ENCODE measurements at regions not wholly inside any gene's neighbourhood (a gene's known extent, or its start where the extent isn't known, plus 50 kb on each side); places are given as distances from the start of the nearest gene placed in this dataset.

DNA sequence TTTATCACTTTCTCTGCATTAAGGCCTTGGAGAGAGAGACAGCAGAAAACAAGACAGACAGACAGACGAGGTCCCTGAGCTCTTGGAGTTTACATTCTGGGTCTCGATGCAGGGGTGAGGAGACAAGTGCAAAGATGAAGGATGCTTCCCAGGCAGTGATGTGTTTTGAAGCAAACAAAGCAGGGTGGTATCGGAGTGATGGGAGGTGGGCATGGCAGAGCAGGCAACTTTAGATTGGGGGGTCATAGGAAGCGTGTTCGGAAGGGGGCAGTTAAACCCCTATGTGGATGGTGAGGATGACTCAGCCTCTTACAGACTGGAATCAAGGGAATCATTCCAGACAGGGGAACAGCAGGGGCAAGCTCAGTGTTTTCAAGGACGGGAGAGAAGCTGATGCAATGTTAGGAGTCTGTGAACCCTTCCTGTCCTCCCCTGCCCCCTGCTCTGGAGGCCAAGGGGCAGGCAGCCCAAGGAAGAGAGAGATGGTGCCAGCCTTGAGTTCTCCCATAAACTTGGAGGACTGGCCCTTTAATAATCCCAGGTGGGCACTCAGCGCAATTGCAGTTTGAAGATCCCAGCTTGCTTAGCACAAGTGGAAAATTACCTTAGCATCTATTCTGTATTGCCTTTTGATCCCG is 180.2 kb downstream of the CHST1 start:
- Histone ChIP-seq H3K27me3 (ENCODE audit: control insufficient read depth, insufficient read depth, low read length) (no peaks in the 10 kb centered on the region), H3K4me1 (ENCODE audit: control insufficient read depth, insufficient read depth, low read length) (peaks cover 3% of the 10 kb centered on the region), H3K4me3 (ENCODE audit: low read depth, low read length) (no peak overlapping the region), H3K27ac (ENCODE audit: low read depth, low read length) (no peak overlapping the region), H3K9me3 (ENCODE audit: control insufficient read depth, insufficient read depth, low read length) (no peaks in the 10 kb centered on the region), H3K36me3 (ENCODE audit: control insufficient read depth, insufficient read depth, low read length) (no peaks in the 10 kb centered on the region)
- no peak for DNase-seq (ENCODE audit: low read depth in 4 of 6, low spot score in 6 of 6)
- 76% methylated on average over 7 of the region's 8 CpGs for WGBS (ENCODE audit: insufficient coverage)

- DNase-seq (ENCODE audit: low read depth in 4 of 6, low spot score in 6 of 6): peak in 1 of 6 donors; percentile 36
- 59% methylated on average over 10 of the region's 11 CpGs for WGBS (ENCODE audit: insufficient coverage)
- Histone ChIP-seq H3K36me3 (ENCODE audit: control insufficient read depth, insufficient read depth, low read length) (no peaks in the 10 kb centered on the region), H3K4me3 (ENCODE audit: low read depth, low read length) (no peak overlapping the region), H3K9me3 (ENCODE audit: control insufficient read depth, insufficient read depth, low read length) (no peaks in the 10 kb centered on the region), H3K27ac (ENCODE audit: low read depth, low read length) (no peak overlapping the region), H3K4me1 (ENCODE audit: control insufficient read depth, insufficient read depth, low read length) (peaks cover 3% of the 10 kb centered on the region), H3K27me3 (ENCODE audit: control insufficient read depth, insufficient read depth, low read length) (no peaks in the 10 kb centered on the region)
Observed at GRCh38 chr11:45484326-45484883, 181.0 kb downstream of the CHST1 start.

DNA sequence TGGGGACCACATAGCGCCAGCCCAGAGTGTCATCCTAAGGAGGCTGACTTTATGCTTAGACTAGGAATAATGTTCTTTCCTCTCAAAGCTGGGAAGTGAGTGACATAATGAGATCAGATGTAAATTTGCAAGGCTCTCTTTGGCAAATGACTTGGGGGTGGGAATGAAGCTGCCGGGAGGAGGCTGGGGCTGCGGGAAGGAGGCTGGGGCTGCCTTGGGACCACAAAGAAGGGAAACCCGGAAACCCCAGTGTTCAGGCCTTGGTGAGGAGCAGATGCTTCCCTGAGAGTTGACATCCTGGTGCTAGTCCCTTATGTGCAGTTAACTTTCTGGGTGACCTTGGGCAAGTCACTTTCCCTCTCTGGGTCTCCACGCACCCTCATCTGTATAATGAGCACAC is 182.0 kb downstream of the CHST1 start:
- DNase-seq (ENCODE audit: low read depth in 4 of 6, low spot score in 6 of 6): no peak
- Histone ChIP-seq H3K9me3 (ENCODE audit: control insufficient read depth, insufficient read depth, low read length) (no peaks in the 10 kb centered on the region), H3K4me3 (ENCODE audit: low read depth, low read length) (no peak overlapping the region), H3K27ac (ENCODE audit: low read depth, low read length) (no peak overlapping the region), H3K4me1 (ENCODE audit: control insufficient read depth, insufficient read depth, low read length) (peaks cover 3% of the 10 kb centered on the region), H3K27me3 (ENCODE audit: control insufficient read depth, insufficient read depth, low read length) (no peaks in the 10 kb centered on the region), H3K36me3 (ENCODE audit: control insufficient read depth, insufficient read depth, low read length) (no peaks in the 10 kb centered on the region)
- 97% methylated on average over 5 of the region's 5 CpGs for WGBS (ENCODE audit: insufficient coverage)

GRCh38 chr11:45482331-45482730 is 183.1 kb downstream of the CHST1 start:
- DNase-seq (ENCODE audit: low read depth in 4 of 6, low spot score in 6 of 6): no peak
- H3K9me3 ChIP-seq (ENCODE audit: control insufficient read depth, insufficient read depth, low read length): no peaks in the 10 kb centered on the region
- peaks cover 3% of the 10 kb centered on the region for H3K4me1 ChIP-seq (ENCODE audit: control insufficient read depth, insufficient read depth, low read length)
- H3K27ac ChIP-seq (ENCODE audit: low read depth, low read length): no peak overlapping the region
- no peaks in the 10 kb centered on the region for H3K27me3 ChIP-seq (ENCODE audit: control insufficient read depth, insufficient read depth, low read length)
- WGBS (ENCODE audit: insufficient coverage): 85% methylated on average over 7 of the region's 7 CpGs
- H3K4me3 ChIP-seq (ENCODE audit: low read depth, low read length): no peak overlapping the region
- no peaks in the 10 kb centered on the region for H3K36me3 ChIP-seq (ENCODE audit: control insufficient read depth, insufficient read depth, low read length)

DNA sequence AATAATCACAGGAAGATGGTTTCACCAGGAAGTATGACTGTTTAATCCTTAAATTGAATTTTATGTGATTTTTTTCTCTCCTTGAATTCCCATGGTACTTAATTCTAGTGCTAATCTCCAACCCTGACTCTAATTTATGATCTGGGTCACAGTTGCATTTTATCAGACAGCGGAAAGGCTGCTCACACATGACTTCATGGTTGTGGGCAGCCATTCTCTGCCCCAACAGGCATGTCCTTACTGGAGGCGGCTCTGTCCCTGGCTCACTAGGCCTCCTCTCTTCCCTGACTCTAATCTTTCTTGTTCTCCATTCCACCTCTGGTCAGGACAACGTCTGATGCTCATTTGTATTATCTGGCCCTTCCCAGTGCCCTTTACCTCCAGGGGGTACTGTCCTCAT is 184.4 kb downstream of the CHST1 start:
- Histone ChIP-seq H3K27ac (ENCODE audit: low read depth, low read length) (no peak overlapping the region), H3K4me1 (ENCODE audit: control insufficient read depth, insufficient read depth, low read length) (peaks cover 3% of the 10 kb centered on the region), H3K27me3 (ENCODE audit: control insufficient read depth, insufficient read depth, low read length) (no peaks in the 10 kb centered on the region), H3K9me3 (ENCODE audit: control insufficient read depth, insufficient read depth, low read length) (no peaks in the 10 kb centered on the region), H3K36me3 (ENCODE audit: control insufficient read depth, insufficient read depth, low read length) (no peaks in the 10 kb centered on the region), H3K4me3 (ENCODE audit: low read depth, low read length) (no peak overlapping the region)
- DNase-seq (ENCODE audit: low read depth in 4 of 6, low spot score in 6 of 6): no peak
- WGBS (ENCODE audit: insufficient coverage): 80% methylated on average over 2 of the region's 3 CpGs

DNA sequence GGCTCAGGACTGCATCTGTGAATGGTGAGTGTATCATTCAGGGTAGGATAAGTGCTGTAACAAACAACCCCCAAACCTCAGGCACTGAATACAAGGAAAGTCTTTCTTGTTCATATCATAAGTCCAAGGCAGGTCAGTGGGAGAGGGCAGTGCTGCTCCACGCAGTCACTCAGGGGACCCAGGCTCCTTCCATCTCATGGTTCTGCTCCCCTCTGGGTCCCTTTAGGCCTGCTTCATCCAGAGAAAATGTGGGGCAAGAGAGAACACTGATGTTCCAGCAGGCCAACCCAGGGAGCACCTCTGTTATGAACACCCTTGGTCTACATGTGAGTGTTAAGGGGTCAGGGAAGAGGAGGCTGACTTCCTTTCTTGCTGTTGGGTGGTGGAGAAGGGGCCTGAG is 187.8 kb downstream of the CHST1 start:
- Histone ChIP-seq H3K4me1 (ENCODE audit: control insufficient read depth, insufficient read depth, low read length) (peaks cover 15% of the 10 kb centered on the region), H3K27ac (ENCODE audit: low read depth, low read length) (no peak overlapping the region), H3K4me3 (ENCODE audit: low read depth, low read length) (no peak overlapping the region), H3K9me3 (ENCODE audit: control insufficient read depth, insufficient read depth, low read length) (no peaks in the 10 kb centered on the region), H3K36me3 (ENCODE audit: control insufficient read depth, insufficient read depth, low read length) (no peaks in the 10 kb centered on the region), H3K27me3 (ENCODE audit: control insufficient read depth, insufficient read depth, low read length) (no peaks in the 10 kb centered on the region)
- no peak for DNase-seq (ENCODE audit: low read depth in 4 of 6, low spot score in 6 of 6)
- 100% methylated on average over 1 of the region's 1 CpG for WGBS (ENCODE audit: insufficient coverage)

DNA sequence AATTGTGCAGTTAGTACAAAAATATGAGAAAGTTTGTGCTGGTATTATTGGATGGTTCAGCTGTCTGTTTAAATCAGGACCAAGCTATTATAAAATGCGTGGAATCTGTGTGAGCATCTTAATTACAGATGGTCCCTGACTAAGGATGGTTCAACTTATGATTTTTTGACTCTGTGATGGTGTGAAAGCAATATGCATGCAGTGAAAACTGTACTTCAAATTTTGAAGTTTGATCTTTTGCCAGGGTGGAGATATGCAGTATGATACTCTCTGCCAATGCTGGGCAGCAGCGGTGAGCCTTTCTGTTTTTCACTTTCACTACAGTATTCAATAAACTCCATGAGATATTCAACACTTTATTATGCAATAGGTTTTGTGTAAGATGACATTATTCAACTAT is 189.3 kb downstream of the CHST1 start:
- Histone ChIP-seq H3K27ac (ENCODE audit: low read depth, low read length) (no peak overlapping the region), H3K36me3 (ENCODE audit: control insufficient read depth, insufficient read depth, low read length) (no peaks in the 10 kb centered on the region), H3K9me3 (ENCODE audit: control insufficient read depth, insufficient read depth, low read length) (no peaks in the 10 kb centered on the region), H3K4me1 (ENCODE audit: control insufficient read depth, insufficient read depth, low read length) (peaks cover 15% of the 10 kb centered on the region), H3K4me3 (ENCODE audit: low read depth, low read length) (no peak overlapping the region), H3K27me3 (ENCODE audit: control insufficient read depth, insufficient read depth, low read length) (no peaks in the 10 kb centered on the region)
- peak in 1 of 6 donors; percentile 61 for DNase-seq (ENCODE audit: low read depth in 4 of 6, low spot score in 6 of 6)
- 69% methylated on average over 1 of the region's 2 CpGs for WGBS (ENCODE audit: insufficient coverage)

DNA sequence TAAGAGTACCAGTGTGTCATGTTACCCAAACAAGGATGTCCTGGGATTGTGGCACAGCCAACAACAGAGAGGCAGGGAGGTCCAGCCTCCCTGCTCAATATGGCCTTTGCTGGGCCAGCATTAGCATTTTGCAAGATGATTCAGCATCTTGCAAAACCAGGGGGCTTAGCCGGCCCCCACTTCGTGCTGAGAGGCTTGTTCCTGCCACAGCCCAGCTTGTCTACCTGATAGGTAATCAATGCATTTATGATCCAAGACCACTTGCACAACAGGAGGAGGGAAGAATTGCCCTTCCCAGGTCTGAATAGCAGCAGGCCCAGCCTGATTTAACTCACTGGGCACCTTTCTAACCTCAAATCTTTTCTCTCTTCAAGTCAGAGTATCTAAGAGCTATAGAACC is 189.0 kb upstream of the SYT13 start:
- DNase-seq (ENCODE audit: low read depth in 4 of 6, low spot score in 6 of 6): no peak
- Histone ChIP-seq H3K4me1 (ENCODE audit: control insufficient read depth, insufficient read depth, low read length) (peaks cover 21% of the 10 kb centered on the region), H3K27ac (ENCODE audit: low read depth, low read length) (no peak overlapping the region), H3K9me3 (ENCODE audit: control insufficient read depth, insufficient read depth, low read length) (no peaks in the 10 kb centered on the region), H3K27me3 (ENCODE audit: control insufficient read depth, insufficient read depth, low read length) (no peaks in the 10 kb centered on the region), H3K36me3 (ENCODE audit: control insufficient read depth, insufficient read depth, low read length) (no peaks in the 10 kb centered on the region), H3K4me3 (ENCODE audit: low read depth, low read length) (no peak overlapping the region)
- 79% methylated on average over 2 of the region's 2 CpGs for WGBS (ENCODE audit: insufficient coverage)

DNA sequence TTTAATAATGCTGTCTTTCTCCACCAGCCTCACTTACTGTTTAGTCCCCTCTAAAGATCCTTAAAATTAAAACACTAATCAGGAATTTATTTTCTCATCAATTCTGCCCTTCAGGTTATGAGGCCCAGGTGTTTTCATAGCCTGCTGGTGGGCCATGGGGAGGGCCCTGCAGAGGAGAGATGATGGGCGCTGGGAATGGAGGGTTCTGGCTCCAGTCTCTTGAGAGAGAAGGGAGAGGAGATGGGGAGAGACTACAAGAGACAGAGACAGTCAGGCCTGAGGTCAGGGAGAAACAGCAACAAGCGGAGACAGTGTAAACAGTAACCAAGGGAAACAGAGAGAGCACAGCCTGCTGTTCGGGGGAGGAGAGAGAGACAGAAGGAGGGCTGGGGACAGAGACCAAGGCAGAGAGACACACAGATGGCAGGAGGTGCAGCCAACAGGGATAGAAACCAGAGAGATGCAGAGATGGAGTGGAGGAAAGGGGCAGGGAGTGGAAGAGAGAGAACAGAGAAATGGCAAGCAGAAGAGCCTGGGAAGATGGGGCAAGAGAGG is 187.3 kb upstream of the SYT13 start:
- 41% methylated on average over 3 of the region's 3 CpGs for WGBS (ENCODE audit: insufficient coverage)
- H3K9me3 ChIP-seq (ENCODE audit: control insufficient read depth, insufficient read depth, low read length): no peaks in the 10 kb centered on the region
- H3K27me3 ChIP-seq (ENCODE audit: control insufficient read depth, insufficient read depth, low read length): no peaks in the 10 kb centered on the region
- H3K4me3 ChIP-seq (ENCODE audit: low read depth, low read length): no peak overlapping the region
- H3K4me1 ChIP-seq (ENCODE audit: control insufficient read depth, insufficient read depth, low read length): peaks cover 27% of the 10 kb centered on the region
- peak in 2 of 6 donors; percentile 72 to 75 for DNase-seq (ENCODE audit: low read depth in 4 of 6, low spot score in 6 of 6)
- no peak overlapping the region for H3K27ac ChIP-seq (ENCODE audit: low read depth, low read length)
- no peaks in the 10 kb centered on the region for H3K36me3 ChIP-seq (ENCODE audit: control insufficient read depth, insufficient read depth, low read length)

GRCh38 chr11:45472716-45473317 is 186.7 kb upstream of the SYT13 start:
- no peaks in the 10 kb centered on the region for H3K36me3 ChIP-seq (ENCODE audit: control insufficient read depth, insufficient read depth, low read length)
- no peaks in the 10 kb centered on the region for H3K9me3 ChIP-seq (ENCODE audit: control insufficient read depth, insufficient read depth, low read length)
- no peak for DNase-seq (ENCODE audit: low read depth in 4 of 6, low spot score in 6 of 6)
- 61% methylated on average over 3 of the region's 14 CpGs for WGBS (ENCODE audit: insufficient coverage)
- peaks cover 33% of the 10 kb centered on the region for H3K4me1 ChIP-seq (ENCODE audit: control insufficient read depth, insufficient read depth, low read length)
- no peaks in the 10 kb centered on the region for H3K27me3 ChIP-seq (ENCODE audit: control insufficient read depth, insufficient read depth, low read length)
- H3K27ac ChIP-seq (ENCODE audit: low read depth, low read length): no peak overlapping the region
- no peak overlapping the region for H3K4me3 ChIP-seq (ENCODE audit: low read depth, low read length)

Measured in spinal cord (tissue), 9 donors.